ENCODE measurements at regions not wholly inside any gene's neighbourhood (a gene's known extent, or its start where the extent isn't known, plus 50 kb on each side); places are given as distances from the start of the nearest gene placed in this dataset.

- peaks cover 11% of the 10 kb centered on the region for H3K4me1 ChIP-seq (ENCODE audit: insufficient read depth)
- DNase-seq (ENCODE audit: low spot score) = no peak
- no peak overlapping the region for H3K4me3 ChIP-seq
- H4K20me1 ChIP-seq (ENCODE audit: insufficient read depth, poor library complexity, severe bottlenecking) = no peaks in the 10 kb centered on the region
- 92% methylated on average over 5 of the region's 5 CpGs for WGBS (ENCODE audit: low lambda C conversion rate, missing lambda C conversion rate)
- H3K79me2 ChIP-seq = no peaks in the 10 kb centered on the region
- H2AFZ ChIP-seq = no peak overlapping the region
- no peaks in the 10 kb centered on the region for H3K36me3 ChIP-seq (replicated peaks; ENCODE audit: insufficient read depth, low read depth)
- H3K9me2 ChIP-seq (replicated peaks; ENCODE audit: insufficient read depth) = no peaks in the 10 kb centered on the region
- H3K27me3 ChIP-seq = no peaks in the 10 kb centered on the region
- no peak overlapping the region for H3K27ac ChIP-seq
- H3K4me2 ChIP-seq = no peak overlapping the region
- TF ChIP-seq EZH2phosphoT487 (IDR thresholded peaks at IDR 0.05; ENCODE audit: low read depth, severe bottlenecking, unreplicated experiment) = no peak
- no peak for TF ChIP-seq EZH2 (IDR thresholded peaks at IDR 0.05; ENCODE audit: borderline replicate concordance)
- TF ChIP-seq, protein P1, sequence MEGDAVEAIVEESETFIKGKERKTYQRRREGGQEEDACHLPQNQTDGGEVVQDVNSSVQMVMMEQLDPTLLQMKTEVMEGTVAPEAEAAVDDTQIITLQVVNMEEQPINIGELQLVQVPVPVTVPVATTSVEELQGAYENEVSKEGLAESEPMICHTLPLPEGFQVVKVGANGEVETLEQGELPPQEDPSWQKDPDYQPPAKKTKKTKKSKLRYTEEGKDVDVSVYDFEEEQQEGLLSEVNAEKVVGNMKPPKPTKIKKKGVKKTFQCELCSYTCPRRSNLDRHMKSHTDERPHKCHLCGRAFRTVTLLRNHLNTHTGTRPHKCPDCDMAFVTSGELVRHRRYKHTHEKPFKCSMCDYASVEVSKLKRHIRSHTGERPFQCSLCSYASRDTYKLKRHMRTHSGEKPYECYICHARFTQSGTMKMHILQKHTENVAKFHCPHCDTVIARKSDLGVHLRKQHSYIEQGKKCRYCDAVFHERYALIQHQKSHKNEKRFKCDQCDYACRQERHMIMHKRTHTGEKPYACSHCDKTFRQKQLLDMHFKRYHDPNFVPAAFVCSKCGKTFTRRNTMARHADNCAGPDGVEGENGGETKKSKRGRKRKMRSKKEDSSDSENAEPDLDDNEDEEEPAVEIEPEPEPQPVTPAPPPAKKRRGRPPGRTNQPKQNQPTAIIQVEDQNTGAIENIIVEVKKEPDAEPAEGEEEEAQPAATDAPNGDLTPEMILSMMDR (IDR thresholded peaks at IDR 0.05; ENCODE audit: poor library complexity) = no peak
- H3K9me3 ChIP-seq (ENCODE audit: low read depth) = no peaks in the 10 kb centered on the region
Observed at GRCh38 chr14:98074111-98074510, 1197.9 kb downstream of the BCL11B start.

GRCh38 chr14:98077176-98077575, 1194.8 kb downstream of the BCL11B start:
- 78% methylated on average over 3 of the region's 3 CpGs for WGBS (ENCODE audit: low lambda C conversion rate, missing lambda C conversion rate)
- no peaks in the 10 kb centered on the region for H3K9me2 ChIP-seq (replicated peaks; ENCODE audit: insufficient read depth)
- TF ChIP-seq EZH2phosphoT487 (IDR thresholded peaks at IDR 0.05; ENCODE audit: low read depth, severe bottlenecking, unreplicated experiment) (no peak), EZH2 (IDR thresholded peaks at IDR 0.05; ENCODE audit: borderline replicate concordance) (no peak)
- TF ChIP-seq, protein P1 (IDR thresholded peaks at IDR 0.05; ENCODE audit: poor library complexity) = no peak
- H3K79me2 ChIP-seq = no peaks in the 10 kb centered on the region
- H3K27ac ChIP-seq = no peak overlapping the region
- H3K36me3 ChIP-seq (replicated peaks; ENCODE audit: insufficient read depth, low read depth) = no peaks in the 10 kb centered on the region
- no peak overlapping the region for H2AFZ ChIP-seq
- DNase-seq (ENCODE audit: low spot score) = no peak
- no peaks in the 10 kb centered on the region for H3K27me3 ChIP-seq
- no peaks in the 10 kb centered on the region for H3K9me3 ChIP-seq (ENCODE audit: low read depth)
- H4K20me1 ChIP-seq (ENCODE audit: insufficient read depth, poor library complexity, severe bottlenecking) = no peaks in the 10 kb centered on the region
- no peak overlapping the region for H3K4me2 ChIP-seq
- H3K4me3 ChIP-seq = no peak overlapping the region
- H3K4me1 ChIP-seq (ENCODE audit: insufficient read depth) = no peaks in the 10 kb centered on the region

GRCh38 chr14:98082833-98083232, 1189.2 kb downstream of the BCL11B start:
- 78% methylated on average over 1 of the region's 1 CpG for WGBS (ENCODE audit: low lambda C conversion rate, missing lambda C conversion rate)
- TF ChIP-seq EZH2 (IDR thresholded peaks at IDR 0.05; ENCODE audit: borderline replicate concordance) = no peak
- no peak for TF ChIP-seq EZH2phosphoT487 (IDR thresholded peaks at IDR 0.05; ENCODE audit: low read depth, severe bottlenecking, unreplicated experiment)
- TF ChIP-seq, protein P1 (IDR thresholded peaks at IDR 0.05; ENCODE audit: poor library complexity) = no peak

GRCh38 chr14:98085751-98086150, 1186.2 kb downstream of the BCL11B start:
- H3K79me2 ChIP-seq = no peaks in the 10 kb centered on the region
- H3K4me2 ChIP-seq = no peak overlapping the region
- H3K4me3 ChIP-seq = no peak overlapping the region
- DNase-seq (ENCODE audit: low spot score) = no peak
- 91% methylated on average over 1 of the region's 1 CpG for WGBS (ENCODE audit: low lambda C conversion rate, missing lambda C conversion rate)
- H3K9me2 ChIP-seq (replicated peaks; ENCODE audit: insufficient read depth) = no peaks in the 10 kb centered on the region
- no peak overlapping the region for H3K27ac ChIP-seq
- no peaks in the 10 kb centered on the region for H3K27me3 ChIP-seq
- no peaks in the 10 kb centered on the region for H4K20me1 ChIP-seq (ENCODE audit: insufficient read depth, poor library complexity, severe bottlenecking)
- TF ChIP-seq, protein P1 (IDR thresholded peaks at IDR 0.05; ENCODE audit: poor library complexity) = no peak
- TF ChIP-seq EZH2 (IDR thresholded peaks at IDR 0.05; ENCODE audit: borderline replicate concordance) (no peak), EZH2phosphoT487 (IDR thresholded peaks at IDR 0.05; ENCODE audit: low read depth, severe bottlenecking, unreplicated experiment) (no peak)
- no peaks in the 10 kb centered on the region for H3K4me1 ChIP-seq (ENCODE audit: insufficient read depth)
- H3K36me3 ChIP-seq (replicated peaks; ENCODE audit: insufficient read depth, low read depth) = no peaks in the 10 kb centered on the region
- no peak overlapping the region for H2AFZ ChIP-seq
- no peaks in the 10 kb centered on the region for H3K9me3 ChIP-seq (ENCODE audit: low read depth)

More at GRCh38 chr14:98082833-98083232, 1189.2 kb downstream of the BCL11B start:
- H3K27me3 ChIP-seq = no peaks in the 10 kb centered on the region
- H3K9me3 ChIP-seq (ENCODE audit: low read depth) = no peaks in the 10 kb centered on the region
- H3K27ac ChIP-seq = no peak overlapping the region
- no peak overlapping the region for H3K4me3 ChIP-seq
- no peaks in the 10 kb centered on the region for H3K4me1 ChIP-seq (ENCODE audit: insufficient read depth)
- H2AFZ ChIP-seq = no peak overlapping the region
- no peaks in the 10 kb centered on the region for H3K9me2 ChIP-seq (replicated peaks; ENCODE audit: insufficient read depth)
- H3K36me3 ChIP-seq (replicated peaks; ENCODE audit: insufficient read depth, low read depth) = no peaks in the 10 kb centered on the region
- no peaks in the 10 kb centered on the region for H4K20me1 ChIP-seq (ENCODE audit: insufficient read depth, poor library complexity, severe bottlenecking)
- H3K79me2 ChIP-seq = no peaks in the 10 kb centered on the region
- no peak overlapping the region for H3K4me2 ChIP-seq
- DNase-seq (ENCODE audit: low spot score) = no peak
